Left ventricle myocardium superior (tissue), 1 donor: ENCODE measurements at regions not wholly inside any gene's neighbourhood (a gene's known extent, or its start where the extent isn't known, plus 50 kb on each side); places are given as distances from the start of the nearest gene placed in this dataset.
"Not testable (repeated sequence)": the region's sequence is repeated elsewhere in the genome, so short reads cannot be mapped to it uniquely, and the experiment has no call there.

ENCODE experiments used
- ATAC-seq: fragments of 200-7000 bp; cut with Tn5 transposase; one replicate; pipeline ENCODE4 v1.9.1; 2020; ENCODE audit warnings: mild to moderate bottlenecking, moderate library complexity
- DNase-seq: peaks from one replicate; pipeline ENCODE4 v3.0.0-alpha.2; 2020
- intact Hi-C: fragments of 100-400 bp; cut with micrococcal nuclease; formaldehyde crosslinking; loops from one replicate; pipeline ENCODE4 v1.11.0; 2022
- donor health status: DM: no; HTN: yes; CAD: no; lungs with severe emphysema.

DNA sequence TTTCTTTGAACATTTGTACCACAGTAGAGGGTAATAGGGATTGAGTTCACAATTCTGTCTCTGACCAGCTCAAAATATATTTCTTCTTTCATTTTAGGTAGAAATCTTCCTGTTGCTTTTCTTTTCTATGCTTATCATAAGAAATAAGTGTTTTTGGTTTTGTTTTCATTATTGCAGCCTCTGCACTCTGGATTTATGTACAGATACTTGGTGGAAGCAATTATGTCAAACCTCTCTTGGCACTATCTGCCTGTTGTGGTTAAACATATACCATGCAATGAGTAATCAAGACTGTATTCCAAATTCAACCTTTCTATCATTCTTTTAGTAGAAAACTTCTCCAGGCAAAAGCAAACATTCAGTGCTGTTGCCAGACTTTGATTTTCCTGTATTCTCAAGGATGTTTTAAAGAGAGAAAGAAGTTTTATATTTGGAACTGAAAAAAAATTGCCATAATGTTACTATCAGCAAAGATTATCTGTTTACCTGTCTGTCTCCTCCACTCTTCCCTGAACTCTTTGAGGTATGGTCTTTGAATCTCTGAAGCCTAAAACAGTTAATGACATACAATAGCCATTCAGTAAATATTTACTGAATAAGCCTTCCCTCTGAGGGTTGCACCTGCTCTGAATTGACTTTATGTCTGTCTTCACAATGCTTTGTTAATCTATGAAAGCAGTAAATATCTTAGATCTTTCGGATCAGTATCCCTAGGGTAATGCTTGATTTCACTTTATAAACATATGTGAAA, 612.5 kb upstream of the PRR20A start:
- ATAC-seq (no peak), DNase-seq (no peak)
- intact Hi-C loops = no loop called here

GRCh38 chr13:56530096-56530495, 610.6 kb upstream of the PRR20A start:
- DNase-seq (no peak), ATAC-seq (no peak)
- intact Hi-C loops = no loop called here

DNA sequence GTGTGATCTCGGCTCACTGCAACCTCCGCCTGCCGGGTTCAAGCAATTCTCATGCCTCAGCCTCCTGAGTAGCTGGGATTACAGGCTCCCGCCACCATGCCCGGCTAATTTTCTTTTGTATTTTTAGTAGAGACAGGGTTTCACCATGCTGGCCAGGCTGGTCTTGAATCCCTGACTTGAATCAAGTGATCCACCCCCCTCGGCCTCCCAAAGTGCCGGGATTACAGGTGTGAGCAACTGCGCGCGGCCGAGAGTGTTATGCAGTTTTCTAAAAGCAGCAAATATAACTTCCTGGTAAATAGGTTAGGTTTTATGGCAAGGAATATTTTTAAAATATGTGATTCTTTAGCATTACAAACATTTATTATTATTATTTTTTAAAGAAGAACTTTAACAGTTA, 592.8 kb upstream of the PRR20A start:
- ATAC-seq, DNase-seq, intact Hi-C loops: not testable (repeated sequence)

DNA sequence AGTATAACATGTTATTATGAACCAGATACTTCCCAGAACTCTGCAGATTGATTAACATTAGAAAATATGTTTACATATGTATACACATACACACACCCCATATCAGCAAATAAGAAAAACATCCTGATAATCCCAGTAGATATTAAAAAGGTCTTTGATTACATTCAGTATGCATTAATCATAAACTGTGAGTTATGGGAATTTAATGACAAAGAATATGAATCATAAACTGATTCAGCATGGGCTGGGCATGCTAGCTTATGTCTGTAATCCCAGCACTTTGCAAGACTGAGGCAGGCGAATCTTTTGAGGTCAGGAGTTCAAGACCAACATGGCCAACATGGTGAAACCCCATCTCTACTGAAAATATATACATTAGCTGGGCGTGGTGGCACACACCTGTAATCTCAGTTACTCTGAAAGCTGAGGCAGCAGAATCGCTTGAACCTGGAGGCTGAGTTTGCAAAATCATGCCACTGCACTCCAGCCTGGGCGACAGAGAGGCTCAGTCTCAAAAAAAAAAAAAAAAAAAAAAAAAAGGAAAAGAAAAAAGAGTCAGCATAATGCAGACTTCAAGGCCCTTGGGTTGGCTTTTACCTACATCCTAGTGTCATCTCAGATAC, 581.9 kb upstream of the PRR20A start:
- ATAC-seq = no peak
- intact Hi-C loops = no loop called here
- no peak for DNase-seq

GRCh38 chr13:56561327-56561726, 579.4 kb upstream of the PRR20A start:
- DNase-seq (no peak), ATAC-seq (no peak)
- intact Hi-C loops = no loop called here

DNA sequence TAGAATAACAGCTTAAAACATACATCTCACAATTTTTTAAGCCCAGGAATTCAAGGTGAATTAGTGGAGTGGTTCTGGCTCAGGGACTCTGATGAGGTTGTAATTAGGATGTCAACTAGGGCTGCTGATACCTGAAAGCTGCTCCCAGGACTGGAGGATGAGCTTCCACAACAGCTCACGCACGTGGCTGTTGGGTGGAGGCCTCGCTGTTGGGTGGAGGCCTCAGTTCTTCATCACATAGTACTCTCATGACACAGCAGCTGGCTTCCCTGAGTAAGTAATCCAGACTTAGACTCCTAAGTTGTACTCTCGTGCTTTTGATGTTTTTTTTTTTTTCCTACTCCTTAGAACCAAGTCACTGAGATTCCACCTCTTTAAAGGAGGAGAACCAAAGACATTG, 577.1 kb upstream of the PRR20A start:
- DNase-seq = no peak
- no peak for ATAC-seq
- intact Hi-C loops = no loop called here

GRCh38 chr13:56586976-56587375, 553.7 kb upstream of the PRR20A start:
- intact Hi-C loops = no loop called here
- no peak for ATAC-seq
- DNase-seq = no peak

- ATAC-seq (no peak), DNase-seq (no peak)
- intact Hi-C loops = no loop called here
Measured at GRCh38 chr13:56615572-56615971, 525.1 kb upstream of the PRR20A start.

- ATAC-seq = no peak
- intact Hi-C loops = no loop called here
- no peak for DNase-seq
Measured at GRCh38 chr13:56622840-56623239, 517.9 kb upstream of the PRR20A start.

GRCh38 chr13:56628886-56629285, 511.8 kb upstream of the PRR20A start:
- peak; percentile 9 for DNase-seq
- intact Hi-C loops, ATAC-seq: not testable (repeated sequence)

GRCh38 chr13:56631060-56631459, 509.7 kb upstream of the PRR20A start:
- ATAC-seq, intact Hi-C loops, DNase-seq: not testable (repeated sequence)

GRCh38 chr13:56653043-56653442, 487.7 kb upstream of the PRR20A start:
- no peak for DNase-seq
- ATAC-seq = no peak
- intact Hi-C loops = no loop called here

GRCh38 chr13:56659041-56659471, 481.7 kb upstream of the PRR20A start:
- DNase-seq (no peak), ATAC-seq (no peak)
- intact Hi-C loops = no loop called here

DNA sequence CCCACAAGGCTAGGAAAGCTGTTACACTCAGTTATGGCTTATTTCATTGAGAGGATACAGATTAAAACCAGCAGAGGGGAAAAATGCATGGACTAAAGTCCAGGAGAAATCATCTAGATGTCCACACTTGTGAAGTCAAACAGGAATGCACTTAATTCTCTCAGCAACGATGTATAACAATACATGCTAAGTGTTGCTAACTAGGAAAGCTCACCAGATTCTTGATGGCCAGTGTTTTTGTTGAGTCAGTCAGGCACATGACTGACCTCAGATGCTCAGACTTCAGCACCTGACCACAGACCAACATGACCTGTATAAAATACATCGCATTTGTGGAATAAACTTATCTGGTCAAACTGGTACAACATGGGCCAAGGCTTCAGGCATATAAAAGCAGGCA, 470.2 kb upstream of the PRR20A start:
- intact Hi-C loops = no loop called here
- no peak for DNase-seq
- no peak for ATAC-seq

GRCh38 chr13:56681404-56681803, 459.3 kb upstream of the PRR20A start:
- intact Hi-C loops = no loop called here
- DNase-seq (no peak), ATAC-seq (no peak)

- DNase-seq (no peak), ATAC-seq (no peak)
- intact Hi-C loops = no loop called here
Measured at GRCh38 chr13:56687131-56687530, 453.6 kb upstream of the PRR20A start.

DNA sequence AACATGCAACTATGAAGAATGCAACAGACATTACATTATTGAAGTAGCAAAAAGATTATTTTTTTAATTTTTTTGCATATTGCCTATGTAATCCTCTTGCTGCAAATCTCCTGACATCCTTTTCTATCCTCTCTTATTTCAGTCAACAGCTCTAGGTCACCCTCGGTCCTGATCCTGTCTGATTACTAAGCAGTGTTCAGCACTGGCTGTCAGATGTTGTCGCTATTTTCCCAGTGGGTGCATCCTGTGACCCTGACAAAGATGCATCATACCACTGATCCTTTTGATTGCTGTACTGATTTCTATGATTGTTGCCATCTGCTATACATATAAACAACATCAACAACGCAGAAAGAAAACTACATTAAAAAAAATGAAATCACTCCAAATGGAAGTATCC, 443.7 kb upstream of the PRR20A start:
- ATAC-seq (no peak), DNase-seq (no peak)
- intact Hi-C loops = no loop called here

DNA sequence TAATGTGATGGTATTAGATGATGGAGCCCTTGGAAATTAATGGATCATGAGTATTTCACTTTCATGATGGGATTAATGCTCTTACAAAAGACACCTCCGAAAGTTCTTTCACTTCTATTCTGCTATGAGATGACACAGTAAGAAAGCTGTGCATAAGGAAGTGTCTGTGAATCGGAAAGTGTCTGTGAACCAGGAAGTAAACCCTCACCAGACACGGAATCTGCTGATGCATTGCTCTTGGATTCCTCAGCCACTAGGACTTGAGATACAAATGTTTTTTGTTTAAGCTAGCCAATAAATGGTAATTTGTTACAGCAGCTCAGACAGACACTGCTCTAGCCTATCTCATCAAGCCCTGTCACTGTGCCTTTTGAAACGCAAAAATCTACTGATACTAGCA, 440.4 kb upstream of the PRR20A start:
- intact Hi-C loops = no loop called here
- ATAC-seq = no peak
- no peak for DNase-seq

GRCh38 chr13:56706485-56706884, 434.2 kb upstream of the PRR20A start:
- DNase-seq = no peak
- ATAC-seq = no peak
- intact Hi-C loops = no loop called here

- intact Hi-C loops = no loop called here
- no peak for ATAC-seq
- DNase-seq = no peak
Measured at GRCh38 chr13:56713656-56714055, 427.1 kb upstream of the PRR20A start.

GRCh38 chr13:56718791-56719190, 421.9 kb upstream of the PRR20A start:
- intact Hi-C loops = no loop called here
- ATAC-seq = no peak
- no peak for DNase-seq
